ENCODE measurements at regions not wholly inside any gene's neighbourhood (a gene's known extent, or its start where the extent isn't known, plus 50 kb on each side); places are given as distances from the start of the nearest gene placed in this dataset.
"Not testable (repeated sequence)": the region's sequence is repeated elsewhere in the genome, so short reads cannot be mapped to it uniquely, and the experiment has no call there.

DNA sequence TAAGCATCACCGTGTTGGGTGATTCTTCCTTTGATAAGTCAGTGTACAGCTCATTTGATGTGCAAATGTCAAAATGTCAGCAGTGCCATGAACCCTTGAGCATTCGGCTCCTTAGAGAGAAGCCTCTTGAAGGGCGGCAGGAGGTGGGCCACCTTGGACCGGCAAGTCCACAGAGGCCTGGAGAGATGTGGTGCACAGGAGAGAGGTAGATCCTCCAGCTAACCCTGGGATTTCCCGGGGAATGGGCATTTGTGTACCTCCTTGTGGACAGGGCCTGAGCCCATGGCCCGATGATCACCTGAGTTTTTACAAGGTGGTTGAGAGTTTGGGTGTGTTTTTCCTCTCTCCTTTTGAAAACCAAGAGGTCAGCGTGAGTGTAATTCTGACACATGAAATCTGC is 133.2 kb upstream of the RCN1 start:
- 69% methylated on average over 7 of the region's 7 CpGs for WGBS
- Histone ChIP-seq H3K9me3 (no peaks in the 10 kb centered on the region), H3K4me1 (replicated peaks) (no peaks in the 10 kb centered on the region), H3K27me3 (replicated peaks; ENCODE audit: insufficient read depth) (no peaks in the 10 kb centered on the region), H3K36me3 (no peaks in the 10 kb centered on the region), H3K4me3 (no peak overlapping the region), H3K27ac (no peak overlapping the region)
- intact Hi-C loops (cut with DNase I): no loop called here
- DNase-seq (ENCODE audit: low spot score): no peak
- TF ChIP-seq, protein P1, sequence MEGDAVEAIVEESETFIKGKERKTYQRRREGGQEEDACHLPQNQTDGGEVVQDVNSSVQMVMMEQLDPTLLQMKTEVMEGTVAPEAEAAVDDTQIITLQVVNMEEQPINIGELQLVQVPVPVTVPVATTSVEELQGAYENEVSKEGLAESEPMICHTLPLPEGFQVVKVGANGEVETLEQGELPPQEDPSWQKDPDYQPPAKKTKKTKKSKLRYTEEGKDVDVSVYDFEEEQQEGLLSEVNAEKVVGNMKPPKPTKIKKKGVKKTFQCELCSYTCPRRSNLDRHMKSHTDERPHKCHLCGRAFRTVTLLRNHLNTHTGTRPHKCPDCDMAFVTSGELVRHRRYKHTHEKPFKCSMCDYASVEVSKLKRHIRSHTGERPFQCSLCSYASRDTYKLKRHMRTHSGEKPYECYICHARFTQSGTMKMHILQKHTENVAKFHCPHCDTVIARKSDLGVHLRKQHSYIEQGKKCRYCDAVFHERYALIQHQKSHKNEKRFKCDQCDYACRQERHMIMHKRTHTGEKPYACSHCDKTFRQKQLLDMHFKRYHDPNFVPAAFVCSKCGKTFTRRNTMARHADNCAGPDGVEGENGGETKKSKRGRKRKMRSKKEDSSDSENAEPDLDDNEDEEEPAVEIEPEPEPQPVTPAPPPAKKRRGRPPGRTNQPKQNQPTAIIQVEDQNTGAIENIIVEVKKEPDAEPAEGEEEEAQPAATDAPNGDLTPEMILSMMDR (IDR thresholded peaks at IDR 0.05): no peak
- TF ChIP-seq POLR2AphosphoS5 (IDR thresholded peaks at IDR 0.05): no peak
- TF ChIP-seq POLR2A (IDR thresholded peaks at IDR 0.05): no peak

DNA sequence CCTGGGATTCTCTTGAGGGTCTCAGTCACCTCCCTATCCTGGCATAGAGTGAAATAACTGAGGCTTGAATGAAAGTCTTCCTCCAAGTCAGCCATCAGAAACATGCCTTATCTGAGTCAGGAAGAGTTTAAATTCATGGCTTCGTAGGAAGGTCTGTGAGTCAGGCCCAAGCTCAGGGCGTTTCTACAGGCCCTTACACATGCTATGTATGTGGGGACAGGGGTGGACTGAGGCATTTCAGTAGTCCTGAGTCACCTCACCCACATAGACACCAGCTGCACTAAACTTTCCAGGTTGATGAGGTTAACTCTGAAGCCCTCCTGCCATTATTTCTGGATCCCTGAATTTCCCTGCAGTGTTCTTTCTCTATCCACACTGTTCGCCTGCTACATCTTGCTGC is 134.6 kb upstream of the RCN1 start:
- WGBS: 91% methylated on average over 3 of the region's 3 CpGs
- DNase-seq (ENCODE audit: low spot score): no peak
- H3K27me3 ChIP-seq (replicated peaks; ENCODE audit: insufficient read depth): no peaks in the 10 kb centered on the region
- H3K36me3 ChIP-seq: no peaks in the 10 kb centered on the region
- TF ChIP-seq, protein P1 (IDR thresholded peaks at IDR 0.05): no peak
- no peak for TF ChIP-seq POLR2A (IDR thresholded peaks at IDR 0.05)
- no peak for TF ChIP-seq POLR2AphosphoS5 (IDR thresholded peaks at IDR 0.05)
- H3K4me1 ChIP-seq (replicated peaks): no peaks in the 10 kb centered on the region
- no peak overlapping the region for H3K4me3 ChIP-seq
- H3K9me3 ChIP-seq: no peaks in the 10 kb centered on the region
- intact Hi-C loops (cut with DNase I): no loop called here
- H3K27ac ChIP-seq: no peak overlapping the region

GRCh38 chr11:31955838-31956237 is 135.0 kb upstream of the RCN1 start:
- WGBS: 90% methylated on average over 7 of the region's 7 CpGs
- DNase-seq (ENCODE audit: low spot score): no peak
- Histone ChIP-seq H3K4me3 (no peak overlapping the region), H3K9me3 (no peaks in the 10 kb centered on the region), H3K27ac (no peak overlapping the region), H3K4me1 (replicated peaks) (no peaks in the 10 kb centered on the region), H3K27me3 (replicated peaks; ENCODE audit: insufficient read depth) (no peaks in the 10 kb centered on the region), H3K36me3 (no peaks in the 10 kb centered on the region)
- intact Hi-C loops (cut with DNase I): no loop called here
- TF ChIP-seq, protein P1 (IDR thresholded peaks at IDR 0.05): no peak
- TF ChIP-seq POLR2A (IDR thresholded peaks at IDR 0.05): no peak
- no peak for TF ChIP-seq POLR2AphosphoS5 (IDR thresholded peaks at IDR 0.05)

DNA sequence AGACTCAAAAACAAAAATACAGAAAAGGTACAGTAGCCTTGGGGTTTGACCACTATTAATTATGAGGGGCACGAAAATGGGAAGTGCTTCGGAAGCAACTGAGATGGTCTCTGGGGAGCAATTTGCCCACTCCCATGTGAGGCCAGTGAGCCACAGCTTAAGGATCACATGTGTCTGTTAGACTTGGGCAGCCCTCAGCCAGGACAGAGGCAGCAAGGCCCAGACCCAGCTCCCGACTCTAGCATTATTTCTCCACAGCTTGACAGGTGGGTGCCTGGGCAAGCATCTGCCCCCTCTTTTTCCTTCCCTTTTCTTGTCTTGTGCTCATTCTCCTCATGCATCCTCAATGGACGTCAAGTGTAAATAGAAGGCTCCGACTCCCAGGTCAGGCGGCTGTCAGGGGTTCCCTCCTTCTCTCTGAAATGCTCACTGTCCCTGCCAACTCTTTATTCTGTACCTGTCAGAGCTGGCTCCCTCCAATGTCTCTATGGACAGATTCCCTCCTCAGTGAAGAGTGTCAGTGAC is 137.0 kb upstream of the RCN1 start:
- intact Hi-C loops (cut with DNase I): no loop called here
- no peak for DNase-seq (ENCODE audit: low spot score)
- TF ChIP-seq, protein P1 (IDR thresholded peaks at IDR 0.05): no peak
- TF ChIP-seq POLR2AphosphoS5 (IDR thresholded peaks at IDR 0.05): no peak
- TF ChIP-seq POLR2A (IDR thresholded peaks at IDR 0.05): no peak
- WGBS: 71% methylated on average over 6 of the region's 6 CpGs
- no peaks in the 10 kb centered on the region for H3K4me1 ChIP-seq (replicated peaks)
- H3K27me3 ChIP-seq (replicated peaks; ENCODE audit: insufficient read depth): no peaks in the 10 kb centered on the region
- no peaks in the 10 kb centered on the region for H3K36me3 ChIP-seq
- H3K9me3 ChIP-seq: no peaks in the 10 kb centered on the region
- H3K4me3 ChIP-seq: no peak overlapping the region
- no peak overlapping the region for H3K27ac ChIP-seq

DNA sequence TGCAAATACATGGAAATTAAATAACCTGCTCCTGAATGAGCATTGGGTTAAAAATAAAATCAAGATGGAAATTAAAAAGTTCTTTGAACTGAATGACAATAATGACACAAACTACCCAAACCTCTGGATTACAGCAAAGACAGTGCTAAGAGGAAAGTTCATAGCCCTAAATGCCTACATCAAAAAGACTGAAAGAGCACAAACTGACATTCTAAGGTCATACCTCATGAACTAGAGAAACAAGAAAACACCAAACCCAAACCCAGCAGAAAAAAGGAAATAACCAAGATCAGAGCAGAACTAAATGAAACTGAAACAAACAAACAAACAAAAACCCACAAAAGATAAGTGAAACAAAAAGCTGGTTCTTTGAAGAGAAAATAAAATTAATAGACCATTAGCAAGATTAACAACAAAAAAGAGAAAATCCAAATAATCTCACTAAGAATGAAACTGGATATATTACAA is 138.6 kb upstream of the PAX6 start:
- H3K27me3 ChIP-seq (replicated peaks; ENCODE audit: insufficient read depth); H3K36me3 ChIP-seq; H3K27ac ChIP-seq; H3K9me3 ChIP-seq; intact Hi-C loops (cut with DNase I); H3K4me1 ChIP-seq (replicated peaks); H3K4me3 ChIP-seq; DNase-seq (ENCODE audit: low spot score): not testable (repeated sequence)
